ENCODE measurements at regions not wholly inside any gene's neighbourhood (a gene's known extent, or its start where the extent isn't known, plus 50 kb on each side); places are given as distances from the start of the nearest gene placed in this dataset.

- TF ChIP-seq CTCF (IDR thresholded peaks at IDR 0.05) (no peak), POLR2A (IDR thresholded peaks at IDR 0.05) (no peak)
- no peaks in the 10 kb centered on the region for H3K9me3 ChIP-seq
- intact Hi-C loops (cut with DNase I): no loop called here
- no peak overlapping the region for H3K27ac ChIP-seq
- no peaks in the 10 kb centered on the region for H3K27me3 ChIP-seq
- no peaks in the 10 kb centered on the region for H3K4me1 ChIP-seq
- no peak for DNase-seq
- 78 to 96% methylated on average over 2 of the region's 2 CpGs for WGBS, 2 donors
- no peak for ATAC-seq
- no peaks in the 10 kb centered on the region for H3K36me3 ChIP-seq (replicated peaks in 1 of 2; ENCODE audit: insufficient read depth in 1 of 2, low read depth in 2 of 2)
- no peak overlapping the region for H3K4me3 ChIP-seq
Observed at GRCh38 chr6:21429291-21429690, 164.3 kb upstream of the SOX4 start.

DNA sequence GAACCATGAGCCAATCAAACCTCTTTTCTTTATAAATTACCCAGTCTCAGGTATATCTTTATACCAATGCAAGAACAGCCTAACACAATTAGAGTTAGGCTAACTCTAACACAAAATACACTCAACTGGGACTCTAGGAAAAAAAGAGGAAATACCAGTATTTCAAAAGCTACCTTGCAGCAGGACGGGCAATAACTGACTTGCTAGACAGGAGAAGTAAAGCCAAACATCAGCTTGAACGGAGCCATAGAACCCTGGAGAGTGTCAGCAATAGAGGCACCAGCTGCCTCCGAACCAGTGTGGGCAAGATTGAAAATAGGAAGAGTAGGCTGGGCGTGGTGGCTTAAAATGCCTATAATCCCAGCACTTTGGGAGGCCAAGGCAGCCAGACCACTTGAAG lies 162.0 kb upstream of the SOX4 start:
- H3K27ac ChIP-seq: no peak overlapping the region
- no peaks in the 10 kb centered on the region for H3K4me1 ChIP-seq
- H3K9me3 ChIP-seq: no peaks in the 10 kb centered on the region
- no peak for ATAC-seq
- H3K4me3 ChIP-seq: no peak overlapping the region
- DNase-seq: no peak
- 80 to 90% methylated on average over 4 of the region's 4 CpGs for WGBS, 2 donors
- no peaks in the 10 kb centered on the region for H3K27me3 ChIP-seq
- intact Hi-C loops (cut with DNase I): no loop called here
- H3K36me3 ChIP-seq (replicated peaks in 1 of 2; ENCODE audit: insufficient read depth in 1 of 2, low read depth in 2 of 2): no peaks in the 10 kb centered on the region
- TF ChIP-seq CTCF (IDR thresholded peaks at IDR 0.05): no peak
- no peak for TF ChIP-seq POLR2A (IDR thresholded peaks at IDR 0.05)

DNA sequence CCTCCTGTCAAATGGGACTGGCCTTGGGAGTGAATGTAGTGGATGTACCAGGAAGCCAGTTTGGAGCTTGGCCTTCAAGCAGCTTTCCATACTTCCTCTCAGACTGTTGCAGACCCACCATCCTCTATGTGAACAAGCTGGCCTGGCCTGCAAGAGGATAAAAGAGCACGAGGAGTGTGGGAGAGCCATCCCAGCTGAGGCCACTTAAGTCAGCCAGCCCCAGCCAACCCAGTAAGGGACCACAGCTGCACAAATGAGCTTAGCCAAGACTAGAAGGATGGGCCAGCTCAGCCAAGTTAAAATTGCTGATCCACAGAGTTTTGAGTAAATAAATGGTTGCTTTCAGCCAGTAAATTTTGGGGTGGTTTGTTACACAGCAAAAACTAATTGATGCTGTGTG lies 156.9 kb upstream of the SOX4 start:
- no peaks in the 10 kb centered on the region for H3K4me1 ChIP-seq
- 73% methylated on average over 1 of the region's 1 CpG; no CpG with 5 or more reads in 1 of the 2 donors for WGBS, 2 donors
- TF ChIP-seq POLR2A (IDR thresholded peaks at IDR 0.05) (no peak), CTCF (IDR thresholded peaks at IDR 0.05) (no peak)
- ATAC-seq (no peak), DNase-seq (no peak)
- no peak overlapping the region for H3K27ac ChIP-seq
- H3K4me3 ChIP-seq: no peak overlapping the region
- no peaks in the 10 kb centered on the region for H3K9me3 ChIP-seq
- no peaks in the 10 kb centered on the region for H3K36me3 ChIP-seq (replicated peaks in 1 of 2; ENCODE audit: insufficient read depth in 1 of 2, low read depth in 2 of 2)
- intact Hi-C loops (cut with DNase I): no loop called here
- no peaks in the 10 kb centered on the region for H3K27me3 ChIP-seq

DNA sequence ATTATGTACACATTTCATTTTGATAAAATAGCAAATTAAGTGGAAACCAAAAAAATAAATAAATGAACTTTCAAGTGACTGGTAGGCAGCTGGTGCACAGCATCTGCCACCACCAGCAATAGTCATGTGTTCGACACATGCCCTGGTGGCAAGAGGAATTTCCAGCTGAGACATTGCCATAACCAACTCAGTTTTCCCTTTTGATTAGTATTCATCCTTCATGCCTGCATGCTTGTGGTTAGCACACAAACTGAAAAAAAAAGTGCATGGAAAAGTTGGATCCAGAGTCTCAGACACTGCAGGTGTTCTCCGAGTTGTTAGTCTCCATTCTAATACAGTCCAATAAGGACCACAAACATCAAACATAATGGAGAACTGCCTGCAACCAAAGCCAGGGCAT lies 156.0 kb upstream of the SOX4 start:
- Histone ChIP-seq H3K27me3 (no peaks in the 10 kb centered on the region), H3K27ac (no peak overlapping the region), H3K4me3 (no peak overlapping the region), H3K9me3 (no peaks in the 10 kb centered on the region), H3K36me3 (replicated peaks in 1 of 2; ENCODE audit: insufficient read depth in 1 of 2, low read depth in 2 of 2) (no peaks in the 10 kb centered on the region), H3K4me1 (no peaks in the 10 kb centered on the region)
- intact Hi-C loops (cut with DNase I): no loop called here
- TF ChIP-seq CTCF (IDR thresholded peaks at IDR 0.05): no peak
- TF ChIP-seq POLR2A (IDR thresholded peaks at IDR 0.05): no peak
- ATAC-seq: no peak
- WGBS, 2 donors: 95 to 96% methylated on average over 2 of the region's 2 CpGs
- no peak for DNase-seq

DNA sequence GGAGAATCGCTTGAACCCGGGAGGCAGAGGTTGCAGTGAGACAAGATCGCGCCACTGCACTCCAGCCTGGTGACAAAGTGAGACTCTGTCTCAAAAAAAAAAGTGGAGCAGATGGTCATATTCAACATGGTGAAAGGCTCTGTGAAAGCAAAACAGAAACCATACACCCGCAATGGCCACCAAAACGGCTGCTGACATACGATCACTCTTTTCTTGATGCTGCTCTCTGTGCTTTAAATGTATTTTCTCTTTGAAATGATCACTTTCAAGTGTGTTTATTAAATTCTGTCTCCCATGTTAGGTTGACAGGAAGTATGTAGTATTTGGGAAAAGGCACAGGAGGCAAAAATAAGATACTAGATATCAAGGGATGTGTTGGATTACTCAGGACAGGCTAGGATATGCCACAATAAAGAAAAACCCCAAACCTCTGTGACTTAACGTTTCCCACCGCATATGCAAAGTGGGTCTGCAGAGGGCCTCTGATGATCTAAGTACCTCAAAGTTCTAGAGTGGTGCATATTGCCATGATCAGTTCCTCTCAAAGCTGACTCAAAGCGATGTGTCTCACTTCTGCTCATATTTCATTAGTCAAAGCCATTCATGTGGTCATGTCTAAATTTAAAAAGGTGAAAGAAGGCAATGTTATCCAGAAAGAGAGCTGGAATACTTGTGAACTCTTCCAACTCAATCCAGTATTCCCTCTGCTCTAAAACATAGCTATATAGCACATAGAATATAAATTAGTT lies 155.1 kb upstream of the SOX4 start:
- Histone ChIP-seq H3K4me1 (no peaks in the 10 kb centered on the region), H3K27ac (no peak overlapping the region), H3K36me3 (replicated peaks in 1 of 2; ENCODE audit: insufficient read depth in 1 of 2, low read depth in 2 of 2) (no peaks in the 10 kb centered on the region), H3K27me3 (no peaks in the 10 kb centered on the region), H3K9me3 (no peaks in the 10 kb centered on the region), H3K4me3 (no peak overlapping the region)
- no peak for ATAC-seq
- WGBS, 2 donors: 86 to 90% methylated on average over 10 of the region's 10 CpGs
- no peak for DNase-seq
- TF ChIP-seq CTCF (IDR thresholded peaks at IDR 0.05) (no peak), POLR2A (IDR thresholded peaks at IDR 0.05) (no peak)
- intact Hi-C loops (cut with DNase I): no loop called here

Measured in body of pancreas (tissue), 4 donors.